ENCODE measurements at regions not wholly inside any gene's neighbourhood (a gene's known extent, or its start where the extent isn't known, plus 50 kb on each side); places are given as distances from the start of the nearest gene placed in this dataset.

DNA sequence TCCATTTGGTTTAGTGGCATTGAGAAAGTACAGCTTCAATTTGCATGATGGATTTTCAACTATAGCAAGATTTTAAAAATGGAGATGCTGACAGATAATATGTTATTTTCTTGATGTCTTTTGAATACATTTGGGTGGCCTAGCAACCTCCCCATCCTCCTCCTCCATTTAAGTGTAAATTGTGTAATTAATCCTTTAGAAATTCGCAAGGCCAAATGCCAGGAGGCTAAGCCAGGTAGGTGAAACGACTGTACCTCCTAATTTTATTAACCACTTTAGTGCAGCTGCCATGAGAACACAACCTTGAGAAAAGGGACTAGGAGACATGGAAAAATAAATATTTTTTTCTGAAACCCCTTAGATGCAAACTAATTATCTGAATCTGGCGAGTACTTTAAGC is 248.8 kb downstream of the MRPS30 start:
- Histone ChIP-seq H3K27ac (no peak overlapping the region), H3K4me1 (no peaks in the 10 kb centered on the region), H3K4me2 (no peak overlapping the region), H3K4me3 (no peak overlapping the region), H3K9me3 (no peaks in the 10 kb centered on the region)
- DNase-seq (ENCODE audit: low read depth in 1 of 2, low spot score in 1 of 2) (no peak), ATAC-seq (no peak), FAIRE-seq (no peak)
- WGBS (ENCODE audit: missing lambda C conversion rate), result under 1% methylated on average over 3 of the region's 3 CpGs
- ChIA-PET CTCF (no interaction called here), POLR2A (no interaction called here)
- TF ChIP-seq RCOR1 (IDR thresholded peaks at IDR 0.05; ENCODE audit: low read depth, low read length) (no peak), TFCP2L1 (CRISPR knock-in tag; IDR thresholded peaks at IDR 0.05) (no peak), JUNB (IDR thresholded peaks at IDR 0.05) (no peak)

DNA sequence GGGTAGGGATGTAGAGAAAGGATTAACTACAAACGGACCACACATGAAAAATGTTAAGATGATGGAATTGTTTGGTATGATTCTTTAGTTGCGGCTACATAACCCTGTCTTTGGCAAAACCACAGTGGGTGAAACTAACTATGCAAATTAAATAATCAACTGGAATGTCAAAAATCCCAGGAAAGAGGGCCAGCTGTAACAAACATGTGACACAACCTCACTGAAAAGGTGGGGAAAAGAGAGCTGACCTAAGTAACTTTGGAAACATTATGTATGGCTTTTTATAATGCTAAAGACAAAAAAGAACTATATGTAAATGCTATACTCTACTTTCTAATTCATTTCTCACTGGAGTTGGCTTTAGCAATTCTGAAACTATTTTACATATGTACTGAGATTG is 252.0 kb downstream of the MRPS30 start:
- H3K9me3 ChIP-seq, result no peaks in the 10 kb centered on the region
- no peak overlapping the region for H3K27ac ChIP-seq
- FAIRE-seq, result no peak
- POLR2A ChIA-PET, result no interaction called here
- H3K4me1 ChIP-seq, result no peaks in the 10 kb centered on the region
- no peak for DNase-seq (ENCODE audit: low read depth in 1 of 2, low spot score in 1 of 2)
- CTCF ChIA-PET, result interaction anchor here (1.2 kb wide), 1 partner anchor 22 kb away, joined by 3 read pairs; no protein-coding TSS in a partner anchor
- no peak overlapping the region for H3K4me2 ChIP-seq
- TF ChIP-seq BHLHE40 (IDR thresholded peaks at IDR 0.05; ENCODE audit: low read depth, low read length) (no peak), SREBF2 (IDR thresholded peaks at IDR 0.05) (no peak), MAZ (IDR thresholded peaks at IDR 0.05; ENCODE audit: borderline replicate concordance, low read depth, low read length) (no peak), TFCP2L1 (CRISPR knock-in tag; IDR thresholded peaks at IDR 0.05) (no peak), HOXB5 (CRISPR knock-in tag; IDR thresholded peaks at IDR 0.05) (no peak), ATOH8 (CRISPR knock-in tag; IDR thresholded peaks at IDR 0.05; ENCODE audit: low read depth) (no peak)
- TF ChIP-seq, protein P1, sequence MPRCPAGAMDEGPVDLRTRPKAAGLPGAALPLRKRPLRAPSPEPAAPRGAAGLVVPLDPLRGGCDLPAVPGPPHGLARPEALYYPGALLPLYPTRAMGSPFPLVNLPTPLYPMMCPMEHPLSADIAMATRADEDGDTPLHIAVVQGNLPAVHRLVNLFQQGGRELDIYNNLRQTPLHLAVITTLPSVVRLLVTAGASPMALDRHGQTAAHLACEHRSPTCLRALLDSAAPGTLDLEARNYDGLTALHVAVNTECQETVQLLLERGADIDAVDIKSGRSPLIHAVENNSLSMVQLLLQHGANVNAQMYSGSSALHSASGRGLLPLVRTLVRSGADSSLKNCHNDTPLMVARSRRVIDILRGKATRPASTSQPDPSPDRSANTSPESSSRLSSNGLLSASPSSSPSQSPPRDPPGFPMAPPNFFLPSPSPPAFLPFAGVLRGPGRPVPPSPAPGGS (IDR thresholded peaks at IDR 0.05), result no peak
- TF ChIP-seq, protein P2, sequence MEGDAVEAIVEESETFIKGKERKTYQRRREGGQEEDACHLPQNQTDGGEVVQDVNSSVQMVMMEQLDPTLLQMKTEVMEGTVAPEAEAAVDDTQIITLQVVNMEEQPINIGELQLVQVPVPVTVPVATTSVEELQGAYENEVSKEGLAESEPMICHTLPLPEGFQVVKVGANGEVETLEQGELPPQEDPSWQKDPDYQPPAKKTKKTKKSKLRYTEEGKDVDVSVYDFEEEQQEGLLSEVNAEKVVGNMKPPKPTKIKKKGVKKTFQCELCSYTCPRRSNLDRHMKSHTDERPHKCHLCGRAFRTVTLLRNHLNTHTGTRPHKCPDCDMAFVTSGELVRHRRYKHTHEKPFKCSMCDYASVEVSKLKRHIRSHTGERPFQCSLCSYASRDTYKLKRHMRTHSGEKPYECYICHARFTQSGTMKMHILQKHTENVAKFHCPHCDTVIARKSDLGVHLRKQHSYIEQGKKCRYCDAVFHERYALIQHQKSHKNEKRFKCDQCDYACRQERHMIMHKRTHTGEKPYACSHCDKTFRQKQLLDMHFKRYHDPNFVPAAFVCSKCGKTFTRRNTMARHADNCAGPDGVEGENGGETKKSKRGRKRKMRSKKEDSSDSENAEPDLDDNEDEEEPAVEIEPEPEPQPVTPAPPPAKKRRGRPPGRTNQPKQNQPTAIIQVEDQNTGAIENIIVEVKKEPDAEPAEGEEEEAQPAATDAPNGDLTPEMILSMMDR (IDR thresholded peaks at IDR 0.05), result no peak
- 2% methylated on average over 2 of the region's 2 CpGs for WGBS (ENCODE audit: missing lambda C conversion rate)
- H3K4me3 ChIP-seq, result no peak overlapping the region
- no peak for ATAC-seq

DNA sequence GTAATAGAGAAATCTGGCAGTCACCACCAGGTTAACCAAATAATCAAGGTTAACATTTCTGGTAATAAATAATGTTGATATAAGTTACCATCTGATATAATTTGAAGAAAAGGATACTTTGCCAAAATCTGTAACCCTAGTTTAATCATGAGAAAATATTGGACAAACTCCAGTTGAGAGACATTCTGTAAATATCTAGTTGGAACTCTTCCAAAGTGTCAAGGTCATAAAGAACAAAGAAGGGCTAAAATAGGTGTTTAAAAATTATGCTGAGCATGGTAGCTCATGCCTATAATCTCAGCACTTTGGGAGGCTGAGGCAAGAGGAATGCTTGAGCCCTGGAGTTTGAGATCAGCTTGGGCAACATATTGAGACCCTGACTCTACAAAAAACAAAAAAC is 253.3 kb downstream of the MRPS30 start:
- FAIRE-seq (no peak), DNase-seq (ENCODE audit: low read depth in 1 of 2, low spot score in 1 of 2) (no peak), ATAC-seq (no peak)
- H3K4me3 ChIP-seq, result no peak overlapping the region
- H3K27ac ChIP-seq, result no peak overlapping the region
- CTCF ChIA-PET, result no interaction called here
- no peak overlapping the region for H3K4me2 ChIP-seq
- TF ChIP-seq ESRRA (IDR thresholded peaks at IDR 0.05; ENCODE audit: borderline replicate concordance, low read length), result no peak
- TF ChIP-seq ELK1 (IDR thresholded peaks at IDR 0.05; ENCODE audit: low read depth, low read length), result no peak
- no peak for TF ChIP-seq ZNF302 (CRISPR knock-in tag; IDR thresholded peaks at IDR 0.05)
- TF ChIP-seq TFCP2L1 (CRISPR knock-in tag; IDR thresholded peaks at IDR 0.05), result no peak
- TF ChIP-seq FOSL2 (IDR thresholded peaks at IDR 0.05), result no peak
- no peak for TF ChIP-seq FOSL2 (CRISPR knock-in tag; IDR thresholded peaks at IDR 0.05)
- TF ChIP-seq RAD21 (conservative IDR thresholded peaks at IDR 0.05 in 1 of 2, IDR thresholded peaks at IDR 0.05 in 1 of 2), result no peak
- TF ChIP-seq, protein P3, sequence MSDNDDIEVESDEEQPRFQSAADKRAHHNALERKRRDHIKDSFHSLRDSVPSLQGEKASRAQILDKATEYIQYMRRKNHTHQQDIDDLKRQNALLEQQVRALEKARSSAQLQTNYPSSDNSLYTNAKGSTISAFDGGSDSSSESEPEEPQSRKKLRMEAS (IDR thresholded peaks at IDR 0.05), result no peak
- TF ChIP-seq MYC (IDR thresholded peaks at IDR 0.05; ENCODE audit: borderline replicate concordance, low read length), result no peak
- TF ChIP-seq TP53 (CRISPR knock-in tag; IDR thresholded peaks at IDR 0.05), result no peak
- no peak for TF ChIP-seq POLR2A (IDR thresholded peaks at IDR 0.05; ENCODE audit: low read length)
- TF ChIP-seq JUNB (IDR thresholded peaks at IDR 0.05), result no peak
- no peak for TF ChIP-seq MAZ (IDR thresholded peaks at IDR 0.05; ENCODE audit: borderline replicate concordance, low read depth, low read length)
- H3K9me3 ChIP-seq, result no peaks in the 10 kb centered on the region
- H3K4me1 ChIP-seq, result no peaks in the 10 kb centered on the region
- POLR2A ChIA-PET, result no interaction called here
